B cell (primary cell): ENCODE measurements at regions not wholly inside any gene's neighbourhood (a gene's known extent, or its start where the extent isn't known, plus 50 kb on each side); places are given as distances from the start of the nearest gene placed in this dataset.

Experiments
- ATAC-seq: fragments of 200-7000 bp; cut with Tn5 transposase; one replicate; pipeline ENCODE4 v1.10.0; 2021; ENCODE audit warnings: low read depth, mild to moderate bottlenecking, moderate number of reproducible peaks, moderate library complexity
- CTCF ChIA-PET: fragments of 350-600 bp; sonication (Branson Sonifier 250); formaldehyde crosslinking; loops from one replicate; lab custom pipeline; 2021; ENCODE audit warnings: antibody characterized with exemption, inconsistent platforms; lab: Charles Lee
- POLR2A ChIA-PET: fragments of 350-600 bp; sonication (Branson Sonifier 250); formaldehyde crosslinking; loops from one replicate; lab custom pipeline; 2021; ENCODE audit warnings: antibody characterized with exemption; lab: Charles Lee
- DNase-seq: peaks from one replicate; pipeline ENCODE4 v3.0.0; 2013
- H2AFZ ChIP-seq: 2 replicates; pipeline ENCODE4 v1.6.1; 2012; ENCODE audit warnings: mild to moderate bottlenecking, low read depth, low read length; ENCODE audit not compliant: insufficient read depth, poor library complexity, severe bottlenecking
- H3K27ac ChIP-seq, 2 donors: 1 replicate in 1 of 2; 2 replicates in 1 of 2; pipeline ENCODE4 v1.5.1; 2012 to 2013; ENCODE audit warnings: low read length in 2 of 2, mild to moderate bottlenecking in 2 of 2, moderate library complexity in 1 of 2
- H3K27me3 ChIP-seq, 4 experiments: fragments of 200-600 bp in 1 of 4; sonication (generic) in 1 of 4; replicated peaks in 1 of 4; 1 replicate in 2 of 4; 2 replicates in 2 of 4; pipeline versions ENCODE4 v1.6.1 to v1.7.0; 2013 to 2016; ENCODE audit warnings: low read length in 3 of 4, mild to moderate bottlenecking in 2 of 4, mixed read lengths in 1 of 4, moderate library complexity in 1 of 4; ENCODE audit not compliant: insufficient read depth in 4 of 4, control insufficient read depth in 3 of 4; ENCODE audit errors: control extremely low read depth in 1 of 4
- H3K36me3 ChIP-seq, 2 experiments: replicated peaks in 1 of 2; 1 replicate in 1 of 2; 2 replicates in 1 of 2; pipeline versions ENCODE4 v1.6.1 to v1.7.1; 2013; ENCODE audit warnings: low read length in 1 of 2; ENCODE audit not compliant: insufficient read depth in 2 of 2, control insufficient read depth in 1 of 2; ENCODE audit errors: control extremely low read depth in 1 of 2, extremely low read depth in 1 of 2
- H3K4me1 ChIP-seq, 2 donors: fragments of 200-600 bp in 1 of 2; sonication (generic) in 1 of 2; 1 replicate in 1 of 2; 2 replicates in 1 of 2; pipeline versions ENCODE4 v1.5.1 to v1.6.1; 2013 to 2017; ENCODE audit warnings: low read length in 2 of 2; ENCODE audit not compliant: control insufficient read depth in 2 of 2, insufficient read depth in 2 of 2
- H3K4me2 ChIP-seq: replicated peaks from 2 replicates; pipeline ENCODE3; 2012; ENCODE audit warnings: mild to moderate bottlenecking, low read depth, low read length; ENCODE audit not compliant: poor library complexity, severe bottlenecking
- H3K4me3 ChIP-seq, 5 experiments: fragments of 200-600 bp in 1 of 5; sonication (generic) in 1 of 5; 1 replicate in 3 of 5; 2 replicates in 2 of 5; pipeline versions ENCODE4 v1.5.1 to v1.7.0; 2011 to 2016; ENCODE audit warnings: low read length in 4 of 5, mild to moderate bottlenecking in 4 of 5, low read depth in 2 of 5, control low read depth in 1 of 5, moderate library complexity in 1 of 5; ENCODE audit not compliant: insufficient read depth in 1 of 5; ENCODE audit errors: control extremely low read depth in 1 of 5, extremely low read depth in 1 of 5
- H3K79me2 ChIP-seq: fragments of 200-600 bp; sonication (generic); one replicate; pipeline ENCODE4 v1.6.0; 2016; ENCODE audit warnings: low read length; ENCODE audit not compliant: control insufficient read depth, insufficient read depth
- H3K9ac ChIP-seq: fragments of 200-600 bp; sonication (generic); 2 replicates; pipeline ENCODE4 v1.6.1; 2017; ENCODE audit warnings: mild to moderate bottlenecking, low read length, moderate library complexity
- H3K9me3 ChIP-seq, 3 donors: one replicate each; pipeline versions ENCODE4 v1.6.1 to v1.7.1; 2013; ENCODE audit warnings: low read length in 2 of 3; ENCODE audit not compliant: control insufficient read depth in 2 of 3, insufficient read depth in 1 of 3; ENCODE audit errors: control extremely low read depth in 1 of 3
- H4K20me1 ChIP-seq: 2 replicates; pipeline ENCODE4 v1.6.0; 2012; ENCODE audit warnings: mild to moderate bottlenecking, low read length; ENCODE audit not compliant: insufficient read depth, control insufficient read depth, poor library complexity, severe bottlenecking
- H3K27ac Mint-ChIP-seq: one replicate; pipeline ENCODE4 v1.8.0; 2021; ENCODE audit warnings: mixed read lengths
- H3K27me3 Mint-ChIP-seq: one replicate; pipeline ENCODE4 v1.8.0; 2021; ENCODE audit warnings: mixed read lengths
- H3K4me1 Mint-ChIP-seq: one replicate; pipeline ENCODE4 v1.8.0; 2021; ENCODE audit warnings: mixed read lengths
- H3K4me3 Mint-ChIP-seq: one replicate; pipeline ENCODE4 v1.8.0; 2021; ENCODE audit warnings: mixed read lengths
- H3K9me3 Mint-ChIP-seq: one replicate; pipeline ENCODE4 v1.8.0; 2022; ENCODE audit warnings: mixed read lengths; ENCODE audit not compliant: insufficient read depth
- EZH2 ChIP-seq: IDR thresholded peaks from 2 replicates; pipeline ENCODE4 v1.6.1; 2012; ENCODE audit warnings: borderline replicate concordance, low read depth, mild to moderate bottlenecking, moderate library complexity, low read length; ENCODE audit not compliant: insufficient read depth, poor library complexity, severe bottlenecking
- WGBS: methylation state at CpG from one replicate; pipeline ENCODE4 v1.1.5; 2013; ENCODE audit warnings: missing lambda C conversion rate; ENCODE audit not compliant: insufficient coverage; 5-methylcytosine and 5-hydroxymethylcytosine counted together
- intact Hi-C: fragments of 100-400 bp; cut with micrococcal nuclease; formaldehyde crosslinking; loops from one replicate; pipeline ENCODE4 v1.10.0; 2022
- TF ChIP-seq, protein P1 (sequence below): fragments of 200-600 bp; IDR thresholded peaks from one replicate; pipeline ENCODE4 v1.8.0; 2022; ENCODE audit warnings: antibody characterized with exemption, mild to moderate bottlenecking

DNA sequence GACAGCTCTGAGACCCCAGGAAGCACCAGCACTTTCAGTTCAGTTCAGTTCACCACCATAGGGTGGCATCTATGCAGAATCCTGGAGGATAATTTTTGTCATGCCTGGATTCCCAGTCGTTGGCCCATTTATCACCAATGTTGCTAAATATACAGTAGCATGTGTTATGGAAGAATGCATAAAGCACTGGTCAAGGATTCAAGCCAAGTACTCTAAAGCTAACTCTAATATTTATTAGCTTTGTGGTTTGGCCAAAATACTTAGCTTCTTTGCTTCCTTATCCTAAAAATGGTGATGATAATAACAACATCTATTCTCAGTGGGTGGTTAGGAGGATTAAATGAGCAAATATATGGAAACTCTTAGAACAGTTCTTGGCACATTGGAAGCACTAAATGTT is 294.7 kb upstream of the ZC3H12C start:
- H3K27me3 Mint-ChIP-seq: peaks cover 5% of the 10 kb centered on the region
- Histone ChIP-seq H3K9me3 (no peaks in the 10 kb centered on the region), H3K79me2 (no peaks in the 10 kb centered on the region), H3K36me3 (no peaks in the 10 kb centered on the region), H3K4me1 (no peaks in the 10 kb centered on the region), H4K20me1 (no peaks in the 10 kb centered on the region), H2AFZ (no peak overlapping the region), H3K4me2 (no peak overlapping the region), H3K4me3 (no peak overlapping the region), H3K27ac (no peak overlapping the region), H3K9ac (no peak overlapping the region), H3K27me3 (no peaks in the 10 kb centered on the region)
- WGBS: no CpG with 5 or more reads among the region's 1 CpG
- H3K4me1 Mint-ChIP-seq: no peaks in the 10 kb centered on the region
- TF ChIP-seq EZH2: no peak
- TF ChIP-seq, protein P1, sequence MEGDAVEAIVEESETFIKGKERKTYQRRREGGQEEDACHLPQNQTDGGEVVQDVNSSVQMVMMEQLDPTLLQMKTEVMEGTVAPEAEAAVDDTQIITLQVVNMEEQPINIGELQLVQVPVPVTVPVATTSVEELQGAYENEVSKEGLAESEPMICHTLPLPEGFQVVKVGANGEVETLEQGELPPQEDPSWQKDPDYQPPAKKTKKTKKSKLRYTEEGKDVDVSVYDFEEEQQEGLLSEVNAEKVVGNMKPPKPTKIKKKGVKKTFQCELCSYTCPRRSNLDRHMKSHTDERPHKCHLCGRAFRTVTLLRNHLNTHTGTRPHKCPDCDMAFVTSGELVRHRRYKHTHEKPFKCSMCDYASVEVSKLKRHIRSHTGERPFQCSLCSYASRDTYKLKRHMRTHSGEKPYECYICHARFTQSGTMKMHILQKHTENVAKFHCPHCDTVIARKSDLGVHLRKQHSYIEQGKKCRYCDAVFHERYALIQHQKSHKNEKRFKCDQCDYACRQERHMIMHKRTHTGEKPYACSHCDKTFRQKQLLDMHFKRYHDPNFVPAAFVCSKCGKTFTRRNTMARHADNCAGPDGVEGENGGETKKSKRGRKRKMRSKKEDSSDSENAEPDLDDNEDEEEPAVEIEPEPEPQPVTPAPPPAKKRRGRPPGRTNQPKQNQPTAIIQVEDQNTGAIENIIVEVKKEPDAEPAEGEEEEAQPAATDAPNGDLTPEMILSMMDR: no peak
- no peak overlapping the region for H3K27ac Mint-ChIP-seq
- DNase-seq: no peak
- intact Hi-C loops: no loop called here
- CTCF ChIA-PET: no interaction called here
- no peaks in the 10 kb centered on the region for H3K9me3 Mint-ChIP-seq
- ATAC-seq: no peak
- no peak overlapping the region for H3K4me3 Mint-ChIP-seq
- POLR2A ChIA-PET: no interaction called here

DNA sequence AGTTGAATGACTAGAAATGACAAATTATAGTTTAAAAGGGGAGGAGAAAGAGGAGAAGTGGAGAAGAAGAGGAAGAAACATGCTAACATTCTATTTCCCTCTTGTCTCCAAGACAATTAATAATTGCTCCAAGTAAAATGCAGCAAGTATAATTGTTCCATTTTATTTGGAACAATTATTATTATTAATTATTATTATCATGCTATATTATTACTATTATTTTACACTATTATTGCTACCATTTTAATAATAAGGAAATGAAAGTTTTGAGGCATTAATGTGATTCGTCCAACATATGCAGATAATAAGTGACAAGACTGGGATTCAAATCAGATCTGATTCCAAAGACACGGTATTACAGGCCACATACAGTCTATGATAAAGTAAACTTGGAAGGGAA is 293.6 kb upstream of the ZC3H12C start:
- Histone ChIP-seq H3K4me1 (no peaks in the 10 kb centered on the region), H3K4me3 (no peak overlapping the region), H3K9me3 (no peaks in the 10 kb centered on the region), H3K27ac (no peak overlapping the region), H3K79me2 (no peaks in the 10 kb centered on the region), H4K20me1 (no peaks in the 10 kb centered on the region), H3K4me2 (no peak overlapping the region), H2AFZ (no peak overlapping the region), H3K36me3 (no peaks in the 10 kb centered on the region), H3K27me3 (no peaks in the 10 kb centered on the region), H3K9ac (no peak overlapping the region)
- ChIA-PET CTCF (no interaction called here), POLR2A (no interaction called here)
- Mint-ChIP-seq H3K27ac (no peak overlapping the region), H3K9me3 (no peaks in the 10 kb centered on the region), H3K27me3 (peaks cover 5% of the 10 kb centered on the region), H3K4me1 (no peaks in the 10 kb centered on the region), H3K4me3 (no peak overlapping the region)
- no peak for TF ChIP-seq EZH2
- TF ChIP-seq, protein P1: no peak
- DNase-seq: no peak
- intact Hi-C loops: no loop called here
- WGBS: no CpG with 5 or more reads among the region's 2 CpGs
- no peak for ATAC-seq
